SK-N-SH (cell line): ENCODE measurements at regions not wholly inside any gene's neighbourhood (a gene's known extent, or its start where the extent isn't known, plus 50 kb on each side); places are given as distances from the start of the nearest gene placed in this dataset.

Experiments
- CTCF ChIA-PET: fragments of 300-600, 350-600 bp; formaldehyde crosslinking; extraction: SDS; loops from one replicate; lab custom pipeline; 2021; lab: Yijun Ruan, JAX
- POLR2A ChIA-PET: fragments of 350-600 bp; sonication (Branson Sonifier 250); formaldehyde crosslinking; extraction: SDS; loops from one replicate; lab custom pipeline; 2020; ENCODE audit warnings: antibody characterized with exemption, inconsistent platforms; lab: Yijun Ruan, JAX
- DNase-seq: peaks from one replicate; pipeline ENCODE4 v3.0.0; 2012
- H2AFZ ChIP-seq: fragments of 200-600 bp; sonication (generic); 2 replicates; pipeline ENCODE4 v1.8.1; 2016; ENCODE audit warnings: antibody characterized with exemption, mild to moderate bottlenecking, low read depth
- H3F3A ChIP-seq: fragments of 200-600 bp; sonication (generic); replicated peaks from 2 replicates; pipeline ENCODE3; 2016; ENCODE audit warnings: antibody characterized with exemption, mild to moderate bottlenecking; ENCODE audit not compliant: insufficient read depth
- H3K27ac ChIP-seq, 2 experiments: fragments of 200-500 bp in 1 of 2; fragments of 200-600 bp in 1 of 2; sonication (Bioruptor generic) in 1 of 2; sonication (generic), shearing (Covaris generic) in 1 of 2; 2 replicates each; pipeline versions ENCODE4 v1.5.1 to v1.6.1; 2014 to 2016; ENCODE audit warnings: low read depth in 2 of 2, inconsistent platforms in 1 of 2, low read length in 1 of 2, mild to moderate bottlenecking in 1 of 2, mixed read lengths in 1 of 2
- H3K27me3 ChIP-seq: fragments of 200-600 bp; sonication (generic), shearing (Covaris generic); 2 replicates; pipeline ENCODE4 v1.6.1; 2016; ENCODE audit warnings: mixed run types; ENCODE audit not compliant: insufficient read depth
- H3K36me3 ChIP-seq, 2 experiments: fragments of 200-500 bp in 1 of 2; fragments of 200-600 bp in 1 of 2; sonication (Bioruptor generic) in 1 of 2; sonication (generic) in 1 of 2; replicated peaks in 1 of 2; 2 replicates each; pipeline versions ENCODE3 to v1.5.1; 2014 to 2016; ENCODE audit warnings: low read length in 1 of 2, mild to moderate bottlenecking in 1 of 2; ENCODE audit not compliant: insufficient read depth in 2 of 2, control insufficient read depth in 1 of 2
- H3K4me1 ChIP-seq, 2 experiments: fragments of 200-500 bp in 1 of 2; fragments of 200-600 bp in 1 of 2; sonication (Bioruptor generic) in 1 of 2; sonication (generic), shearing (Covaris generic) in 1 of 2; 2 replicates each; pipeline versions ENCODE4 v1.5.1 to v1.6.1; 2014 to 2016; ENCODE audit warnings: low read depth in 1 of 2, low read length in 1 of 2, mixed run types in 1 of 2; ENCODE audit not compliant: insufficient read depth in 2 of 2, control insufficient read depth in 1 of 2
- H3K4me2 ChIP-seq: fragments of 200-600 bp; sonication (generic), shearing (Covaris generic); 2 replicates; pipeline ENCODE4 v1.6.1; 2017; ENCODE audit warnings: mixed run types
- H3K4me3 ChIP-seq, 2 experiments: fragments of 200-500 bp in 1 of 2; fragments of 200-600 bp in 1 of 2; sonication (Bioruptor generic) in 1 of 2; sonication (generic), shearing (Covaris generic) in 1 of 2; 2 replicates each; pipeline versions ENCODE4 v1.5.1 to v1.8.1; 2014 to 2016; ENCODE audit warnings: low read depth in 2 of 2, inconsistent platforms in 1 of 2, low read length in 1 of 2, mild to moderate bottlenecking in 1 of 2, mixed read lengths in 1 of 2, moderate library complexity in 1 of 2
- H3K79me2 ChIP-seq: fragments of 200-600 bp; sonication (generic); 2 replicates; pipeline ENCODE4 v1.8.1; 2017; ENCODE audit warnings: mild to moderate bottlenecking; ENCODE audit not compliant: insufficient read depth
- H3K9ac ChIP-seq: fragments of 200-600 bp; sonication (generic); 2 replicates; pipeline ENCODE4 v1.6.1; 2017; ENCODE audit warnings: mixed run types
- H3K9me2 ChIP-seq: fragments of 200-600 bp; sonication (generic); 2 replicates; pipeline ENCODE4 v1.6.1; 2017; ENCODE audit warnings: mixed run types
- H3K9me3 ChIP-seq: fragments of 200-600 bp; sonication (generic); 2 replicates; pipeline ENCODE4 v1.6.1; 2017; ENCODE audit warnings: mixed run types, mild to moderate bottlenecking, moderate library complexity
- H4K20me1 ChIP-seq: fragments of 200-600 bp; sonication (generic); 2 replicates; pipeline ENCODE4 v1.6.1; 2017; ENCODE audit warnings: mild to moderate bottlenecking, mixed run types; ENCODE audit not compliant: insufficient read depth
- CHD2 ChIP-seq: fragments of 150-350 bp; IDR thresholded peaks from 2 replicates; pipeline ENCODE4 v1.6.1; 2018; ENCODE audit warnings: low read length; ENCODE audit not compliant: partially characterized antibody
- CTCF ChIP-seq: fragments of 200-600 bp; sonication (generic); IDR thresholded peaks from 2 replicates; pipeline ENCODE4 v1.6.1; 2017; ENCODE audit warnings: antibody characterized with exemption, mild to moderate bottlenecking, moderate library complexity
- ELF1 ChIP-seq: IDR thresholded peaks from 2 replicates; pipeline ENCODE4 v1.4.0; 2012
- EP300 ChIP-seq, 2 experiments: IDR thresholded peaks; 2 replicates each; pipeline versions ENCODE4 v1.4.0 to v1.6.1; 2012; ENCODE audit warnings: borderline replicate concordance in 1 of 2, low read depth in 1 of 2, low read length in 1 of 2
- EZH2phosphoT487 ChIP-seq: fragments of 200-600 bp; sonication (generic); IDR thresholded peaks from 2 replicates; pipeline ENCODE4 v1.6.1; 2017; ENCODE audit warnings: low read depth, mixed run types, mild to moderate bottlenecking, antibody characterized with exemption, moderate library complexity, borderline replicate concordance
- FOXM1 ChIP-seq: IDR thresholded peaks from 2 replicates; pipeline ENCODE4 v1.4.0; 2012; ENCODE audit warnings: low read depth, mild to moderate bottlenecking
- MEF2A ChIP-seq: IDR thresholded peaks from 2 replicates; pipeline ENCODE4 v1.4.0; 2012; ENCODE audit warnings: low read depth, borderline replicate concordance
- RXRA ChIP-seq: IDR thresholded peaks from 2 replicates; pipeline ENCODE4 v1.4.0; 2012; ENCODE audit warnings: low read depth, mild to moderate bottlenecking, borderline replicate concordance
- YY1 ChIP-seq: IDR thresholded peaks from 2 replicates; pipeline ENCODE4 v1.4.0; 2012; ENCODE audit warnings: low read depth, mild to moderate bottlenecking
- WGBS: methylation state at CpG from one replicate; pipeline ENCODE4 v1.1.6; 2017; ENCODE audit warnings: low lambda C conversion rate; 5-methylcytosine and 5-hydroxymethylcytosine counted together
- TF ChIP-seq, protein P1 (sequence below): IDR thresholded peaks from 2 replicates; pipeline ENCODE4 v1.4.0; 2012; ENCODE audit warnings: low read depth, borderline replicate concordance
- TF ChIP-seq, protein P2 (sequence below): IDR thresholded peaks from 2 replicates; pipeline ENCODE4 v1.4.0; 2012; ENCODE audit warnings: low read depth, borderline replicate concordance
- TF ChIP-seq, protein P3 (sequence below): IDR thresholded peaks from 2 replicates; pipeline ENCODE4 v1.6.1; 2012; ENCODE audit warnings: mild to moderate bottlenecking, low read depth, low read length, moderate library complexity

DNA sequence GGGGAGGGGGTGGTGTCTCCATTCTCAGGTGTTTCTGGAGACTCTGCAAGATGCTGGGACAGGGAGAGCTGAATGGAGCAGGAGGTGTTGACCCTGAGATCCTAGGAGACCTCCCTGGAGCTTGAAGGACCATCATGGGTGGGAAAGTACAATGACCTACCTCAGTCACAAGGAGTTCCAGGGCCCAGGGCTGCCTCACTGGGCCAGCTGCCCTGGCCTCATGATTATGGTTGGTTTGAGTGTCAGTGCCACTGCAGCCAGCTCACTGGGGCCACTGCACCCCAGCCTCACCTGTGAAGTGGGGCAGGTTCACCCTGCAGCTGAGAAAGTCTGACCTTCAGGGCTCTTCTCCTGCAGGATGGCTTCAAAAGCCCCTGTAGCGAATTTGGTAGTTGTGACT lies 372.5 kb downstream of the IRX2 start:
- H3K4me2 ChIP-seq = no peak overlapping the region
- no peaks in the 10 kb centered on the region for H3K36me3 ChIP-seq
- no peak overlapping the region for H3K4me3 ChIP-seq
- POLR2A ChIA-PET = no interaction called here
- no peak overlapping the region for H3K27ac ChIP-seq
- TF ChIP-seq RXRA (no peak), CTCF (no peak), YY1 (no peak), EP300 (IDR thresholded peaks at IDR 0.05; ENCODE audit: borderline replicate concordance in 1 of 2, low read depth in 1 of 2, low read length in 1 of 2) (no peak), FOXM1 (no peak), CHD2 (no peak), EZH2phosphoT487 (no peak)
- TF ChIP-seq, protein P1, sequence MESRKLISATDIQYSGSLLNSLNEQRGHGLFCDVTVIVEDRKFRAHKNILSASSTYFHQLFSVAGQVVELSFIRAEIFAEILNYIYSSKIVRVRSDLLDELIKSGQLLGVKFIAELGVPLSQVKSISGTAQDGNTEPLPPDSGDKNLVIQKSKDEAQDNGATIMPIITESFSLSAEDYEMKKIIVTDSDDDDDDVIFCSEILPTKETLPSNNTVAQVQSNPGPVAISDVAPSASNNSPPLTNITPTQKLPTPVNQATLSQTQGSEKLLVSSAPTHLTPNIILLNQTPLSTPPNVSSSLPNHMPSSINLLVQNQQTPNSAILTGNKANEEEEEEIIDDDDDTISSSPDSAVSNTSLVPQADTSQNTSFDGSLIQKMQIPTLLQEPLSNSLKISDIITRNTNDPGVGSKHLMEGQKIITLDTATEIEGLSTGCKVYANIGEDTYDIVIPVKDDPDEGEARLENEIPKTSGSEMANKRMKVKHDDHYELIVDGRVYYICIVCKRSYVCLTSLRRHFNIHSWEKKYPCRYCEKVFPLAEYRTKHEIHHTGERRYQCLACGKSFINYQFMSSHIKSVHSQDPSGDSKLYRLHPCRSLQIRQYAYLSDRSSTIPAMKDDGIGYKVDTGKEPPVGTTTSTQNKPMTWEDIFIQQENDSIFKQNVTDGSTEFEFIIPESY = no peak
- TF ChIP-seq, protein P2, sequence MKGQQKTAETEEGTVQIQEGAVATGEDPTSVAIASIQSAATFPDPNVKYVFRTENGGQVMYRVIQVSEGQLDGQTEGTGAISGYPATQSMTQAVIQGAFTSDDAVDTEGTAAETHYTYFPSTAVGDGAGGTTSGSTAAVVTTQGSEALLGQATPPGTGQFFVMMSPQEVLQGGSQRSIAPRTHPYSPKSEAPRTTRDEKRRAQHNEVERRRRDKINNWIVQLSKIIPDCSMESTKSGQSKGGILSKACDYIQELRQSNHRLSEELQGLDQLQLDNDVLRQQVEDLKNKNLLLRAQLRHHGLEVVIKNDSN = no peak
- WGBS = 0% methylated on average over 1 of the region's 1 CpG
- H3K27me3 ChIP-seq = peaks cover 18% of the 10 kb centered on the region; the same call in 1 of the 2 replicates
- H3K9me2 ChIP-seq = no peaks in the 10 kb centered on the region
- H3K79me2 ChIP-seq = no peaks in the 10 kb centered on the region
- H3K9ac ChIP-seq = no peak overlapping the region
- H4K20me1 ChIP-seq = no peaks in the 10 kb centered on the region
- CTCF ChIA-PET = interaction anchor here (0.6 kb wide), 1 partner anchor 109 kb away, joined by 3 read pairs; no protein-coding TSS in a partner anchor
- no peak overlapping the region for H2AFZ ChIP-seq
- DNase-seq = no peak
- no peaks in the 10 kb centered on the region for H3F3A ChIP-seq
- H3K9me3 ChIP-seq = no peaks in the 10 kb centered on the region
- no peaks in the 10 kb centered on the region for H3K4me1 ChIP-seq

DNA sequence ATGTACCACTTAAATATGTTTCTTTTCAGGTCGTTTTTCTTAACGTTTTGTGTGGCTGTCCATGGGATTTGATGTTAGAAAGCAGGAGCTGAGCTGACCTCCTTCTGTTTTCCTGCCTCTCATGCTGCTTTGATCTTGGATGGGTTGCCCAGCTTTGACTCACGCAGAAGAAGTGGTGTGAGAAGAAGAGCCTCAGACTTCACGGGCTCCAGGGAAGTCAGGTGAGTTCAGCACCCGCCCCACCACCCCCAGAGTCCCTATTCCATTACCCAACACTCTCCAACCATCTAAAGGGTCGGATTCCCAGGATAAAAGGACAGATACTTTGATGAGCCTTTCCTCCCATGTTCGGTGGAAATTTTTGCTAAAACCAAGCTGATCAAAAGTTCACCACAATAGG lies 373.4 kb downstream of the IRX2 start:
- H3F3A ChIP-seq = no peaks in the 10 kb centered on the region
- peaks cover 14% of the 10 kb centered on the region; the same call in 1 of the 2 replicates for H3K27me3 ChIP-seq
- H3K4me3 ChIP-seq = no peak overlapping the region
- H3K9me2 ChIP-seq = no peaks in the 10 kb centered on the region
- no peaks in the 10 kb centered on the region for H3K4me1 ChIP-seq
- no peak overlapping the region for H3K4me2 ChIP-seq
- TF ChIP-seq MEF2A = no peak
- no peak for TF ChIP-seq ELF1
- TF ChIP-seq, protein P3, sequence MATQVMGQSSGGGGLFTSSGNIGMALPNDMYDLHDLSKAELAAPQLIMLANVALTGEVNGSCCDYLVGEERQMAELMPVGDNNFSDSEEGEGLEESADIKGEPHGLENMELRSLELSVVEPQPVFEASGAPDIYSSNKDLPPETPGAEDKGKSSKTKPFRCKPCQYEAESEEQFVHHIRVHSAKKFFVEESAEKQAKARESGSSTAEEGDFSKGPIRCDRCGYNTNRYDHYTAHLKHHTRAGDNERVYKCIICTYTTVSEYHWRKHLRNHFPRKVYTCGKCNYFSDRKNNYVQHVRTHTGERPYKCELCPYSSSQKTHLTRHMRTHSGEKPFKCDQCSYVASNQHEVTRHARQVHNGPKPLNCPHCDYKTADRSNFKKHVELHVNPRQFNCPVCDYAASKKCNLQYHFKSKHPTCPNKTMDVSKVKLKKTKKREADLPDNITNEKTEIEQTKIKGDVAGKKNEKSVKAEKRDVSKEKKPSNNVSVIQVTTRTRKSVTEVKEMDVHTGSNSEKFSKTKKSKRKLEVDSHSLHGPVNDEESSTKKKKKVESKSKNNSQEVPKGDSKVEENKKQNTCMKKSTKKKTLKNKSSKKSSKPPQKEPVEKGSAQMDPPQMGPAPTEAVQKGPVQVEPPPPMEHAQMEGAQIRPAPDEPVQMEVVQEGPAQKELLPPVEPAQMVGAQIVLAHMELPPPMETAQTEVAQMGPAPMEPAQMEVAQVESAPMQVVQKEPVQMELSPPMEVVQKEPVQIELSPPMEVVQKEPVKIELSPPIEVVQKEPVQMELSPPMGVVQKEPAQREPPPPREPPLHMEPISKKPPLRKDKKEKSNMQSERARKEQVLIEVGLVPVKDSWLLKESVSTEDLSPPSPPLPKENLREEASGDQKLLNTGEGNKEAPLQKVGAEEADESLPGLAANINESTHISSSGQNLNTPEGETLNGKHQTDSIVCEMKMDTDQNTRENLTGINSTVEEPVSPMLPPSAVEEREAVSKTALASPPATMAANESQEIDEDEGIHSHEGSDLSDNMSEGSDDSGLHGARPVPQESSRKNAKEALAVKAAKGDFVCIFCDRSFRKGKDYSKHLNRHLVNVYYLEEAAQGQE = no peak
- H3K27ac ChIP-seq = no peak overlapping the region
- no peak overlapping the region for H2AFZ ChIP-seq
- POLR2A ChIA-PET = no interaction called here
- H4K20me1 ChIP-seq = no peaks in the 10 kb centered on the region
- no peaks in the 10 kb centered on the region for H3K9me3 ChIP-seq
- CTCF ChIA-PET = interaction anchor here (0.6 kb wide), 1 partner anchor 108 kb away, joined by 3 read pairs; no protein-coding TSS in a partner anchor
- H3K9ac ChIP-seq = no peak overlapping the region
- no peaks in the 10 kb centered on the region for H3K79me2 ChIP-seq
- no peak for DNase-seq
- no peaks in the 10 kb centered on the region for H3K36me3 ChIP-seq
- WGBS = 0% methylated on average over 7 of the region's 7 CpGs
